Esophagus squamous epithelium (tissue), 4 donors: ENCODE measurements at regions not wholly inside any gene's neighbourhood (a gene's known extent, or its start where the extent isn't known, plus 50 kb on each side); places are given as distances from the start of the nearest gene placed in this dataset.

Source experiments
- CTCF ChIP-seq, 6 experiments: fragments of 450-650 bp in 4 of 6; fragments of 200-600 bp in 2 of 6; sonication (generic) in 2 of 6; IDR thresholded peaks; one replicate each; pipeline ENCODE4 v1.5.1; 2016 to 2019; ENCODE audit warnings: antibody characterized with exemption in 6 of 6, mild to moderate bottlenecking in 4 of 6, moderate library complexity in 4 of 6
- POLR2A ChIP-seq, 4 donors: fragments of 450-650 bp; IDR thresholded peaks; one replicate each; pipeline ENCODE4 v1.6.1; 2017; ENCODE audit warnings: antibody characterized with exemption in 4 of 4, mild to moderate bottlenecking in 4 of 4, moderate library complexity in 3 of 4

GRCh38 chr6:33875696-33876095 lies 71.9 kb upstream of the MLN start:
- no peak for TF ChIP-seq CTCF (IDR thresholded peaks at IDR 0.05)
- TF ChIP-seq POLR2A (IDR thresholded peaks at IDR 0.05), result no peak
